A549 (cell line): ENCODE measurements at regions not wholly inside any gene's neighbourhood (a gene's known extent, or its start where the extent isn't known, plus 50 kb on each side); places are given as distances from the start of the nearest gene placed in this dataset.

Experiments
- ATAC-seq, 2 experiments: fragments of 200-7000 bp in 1 of 2; fragments of >200 bp in 1 of 2; cut with Nextera tagmentation in 1 of 2; cut with Tn5 transposase in 1 of 2; 3 replicates each; pipeline versions ENCODE4 v1.8.0 to v1.9.1; 2018 to 2020; ENCODE audit warnings: mild to moderate bottlenecking in 1 of 2, moderate library complexity in 1 of 2
- CTCF ChIA-PET: fragments of 300-600 bp; sonication (Branson Sonifier 250); formaldehyde crosslinking; extraction: SDS; loops from one replicate; lab custom pipeline; 2021; ENCODE audit warnings: antibody characterized with exemption, inconsistent platforms; lab: Yijun Ruan, JAX
- POLR2A ChIA-PET: fragments of 350-600 bp; formaldehyde crosslinking; extraction: SDS; loops from one replicate; lab custom pipeline; 2021; ENCODE audit warnings: antibody characterized with exemption, inconsistent platforms; lab: Yijun Ruan, JAX
- DNase-seq, 2 experiments: peaks; one replicate each; pipeline versions ENCODE4 v3.0.0 to v3.0.0-alpha.2; 2011 to 2016; ENCODE audit warnings: low read depth in 1 of 2, low spot score in 1 of 2
- FAIRE-seq: peaks from 2 replicates; lab custom pipeline; 2011; peaks lifted over from hg19 to GRCh38; lab: Jason Lieb, UNC
- H3K27ac ChIP-seq, 2 experiments: fragments of >200 bp; sonication (Bioruptor Twin); formaldehyde crosslinking; 3 replicates each; pipeline ENCODE4 v1.5.1; 2016 to 2017
- H3K4me1 ChIP-seq: fragments of >200 bp; sonication (Bioruptor Twin); formaldehyde crosslinking; 3 replicates; pipeline ENCODE4 v1.6.1; 2016
- H3K4me2 ChIP-seq: fragments of >200 bp; sonication (Bioruptor Twin); formaldehyde crosslinking; 3 replicates; pipeline ENCODE4 v1.6.1; 2016
- H3K4me3 ChIP-seq: fragments of >200 bp; sonication (Bioruptor Twin); formaldehyde crosslinking; 3 replicates; pipeline ENCODE4 v1.5.1; 2016
- H3K9me3 ChIP-seq: fragments of >200 bp; sonication (Bioruptor Twin); formaldehyde crosslinking; 3 replicates; pipeline ENCODE4 v1.6.1; 2016
- E2F6 ChIP-seq: IDR thresholded peaks from 2 replicates; pipeline ENCODE4 v1.6.1; 2012; ENCODE audit warnings: low read depth, borderline replicate concordance
- FOXS1 ChIP-seq: fragments of 250-450 bp; sonication (Bioruptor Pico); IDR thresholded peaks from 2 replicates; pipeline ENCODE4 v1.5.0; 2020; ENCODE audit warnings: mild to moderate bottlenecking, moderate library complexity
- HEYL ChIP-seq: fragments of 250-450 bp; sonication (Bioruptor Pico); IDR thresholded peaks from 2 replicates; pipeline ENCODE4 v1.8.0; 2021; ENCODE audit warnings: mild to moderate bottlenecking, moderate library complexity
- HOXA7 ChIP-seq: fragments of 250-450 bp; sonication (Bioruptor Pico); IDR thresholded peaks from 2 replicates; pipeline ENCODE4 v1.5.0; 2020; ENCODE audit warnings: mild to moderate bottlenecking, moderate library complexity
- HOXB13 ChIP-seq: fragments of 250-450 bp; sonication (Bioruptor Pico); IDR thresholded peaks from 2 replicates; pipeline ENCODE4 v1.5.0; 2020; ENCODE audit warnings: low read depth, mild to moderate bottlenecking, moderate library complexity
- KDM5A ChIP-seq: fragments of 200-600 bp; sonication (generic); IDR thresholded peaks from 2 replicates; pipeline ENCODE4 v1.6.1; 2016; ENCODE audit warnings: antibody characterized with exemption, mild to moderate bottlenecking
- MAFK ChIP-seq: fragments of 450-650 bp; IDR thresholded peaks from 2 replicates; pipeline ENCODE4 v1.6.1; 2014; ENCODE audit not compliant: partially characterized antibody
- POLR2A ChIP-seq: IDR thresholded peaks from 2 replicates; pipeline ENCODE4 v1.6.1; 2012; ENCODE audit warnings: mild to moderate bottlenecking, low read length
- POLR2AphosphoS2 ChIP-seq: conservative IDR thresholded peaks from 2 replicates; pipeline ENCODE4 v1.6.1; 2012; ENCODE audit warnings: low read length, improper control_type of control experiment, inconsistent platforms
- RNF2 ChIP-seq: fragments of 200-600 bp; sonication (generic); IDR thresholded peaks from 2 replicates; pipeline ENCODE4 v1.6.1; 2016; ENCODE audit warnings: low read depth, mild to moderate bottlenecking, antibody characterized with exemption, moderate library complexity, borderline replicate concordance
- ZNF302 ChIP-seq: fragments of 250-450 bp; sonication (Bioruptor Pico); IDR thresholded peaks from 2 replicates; pipeline ENCODE4 v1.9.0; 2021; ENCODE audit warnings: inconsistent platforms, mild to moderate bottlenecking, moderate library complexity
- WGBS: methylation state at CpG from one replicate; pipeline ENCODE4 v1.1.6; 2017; ENCODE audit errors: missing lambda C conversion rate; 5-methylcytosine and 5-hydroxymethylcytosine counted together
- TF ChIP-seq, protein P1 (sequence below): fragments of 200-600 bp; sonication (generic); IDR thresholded peaks from 2 replicates; pipeline ENCODE4 v1.6.1; 2016; ENCODE audit warnings: antibody characterized with exemption, mild to moderate bottlenecking, moderate library complexity
- TF ChIP-seq, protein P2 (sequence below): fragments of 250-450 bp; sonication (Bioruptor Pico); IDR thresholded peaks from 2 replicates; pipeline ENCODE4 v1.5.0; 2021; ENCODE audit warnings: mild to moderate bottlenecking, moderate library complexity, borderline replicate concordance

GRCh38 chr10:128553755-128554154 is 427.5 kb upstream of the MKI67 start (continued):
- TF ChIP-seq RNF2 (no peak), E2F6 (no peak)
- TF ChIP-seq, protein P1, sequence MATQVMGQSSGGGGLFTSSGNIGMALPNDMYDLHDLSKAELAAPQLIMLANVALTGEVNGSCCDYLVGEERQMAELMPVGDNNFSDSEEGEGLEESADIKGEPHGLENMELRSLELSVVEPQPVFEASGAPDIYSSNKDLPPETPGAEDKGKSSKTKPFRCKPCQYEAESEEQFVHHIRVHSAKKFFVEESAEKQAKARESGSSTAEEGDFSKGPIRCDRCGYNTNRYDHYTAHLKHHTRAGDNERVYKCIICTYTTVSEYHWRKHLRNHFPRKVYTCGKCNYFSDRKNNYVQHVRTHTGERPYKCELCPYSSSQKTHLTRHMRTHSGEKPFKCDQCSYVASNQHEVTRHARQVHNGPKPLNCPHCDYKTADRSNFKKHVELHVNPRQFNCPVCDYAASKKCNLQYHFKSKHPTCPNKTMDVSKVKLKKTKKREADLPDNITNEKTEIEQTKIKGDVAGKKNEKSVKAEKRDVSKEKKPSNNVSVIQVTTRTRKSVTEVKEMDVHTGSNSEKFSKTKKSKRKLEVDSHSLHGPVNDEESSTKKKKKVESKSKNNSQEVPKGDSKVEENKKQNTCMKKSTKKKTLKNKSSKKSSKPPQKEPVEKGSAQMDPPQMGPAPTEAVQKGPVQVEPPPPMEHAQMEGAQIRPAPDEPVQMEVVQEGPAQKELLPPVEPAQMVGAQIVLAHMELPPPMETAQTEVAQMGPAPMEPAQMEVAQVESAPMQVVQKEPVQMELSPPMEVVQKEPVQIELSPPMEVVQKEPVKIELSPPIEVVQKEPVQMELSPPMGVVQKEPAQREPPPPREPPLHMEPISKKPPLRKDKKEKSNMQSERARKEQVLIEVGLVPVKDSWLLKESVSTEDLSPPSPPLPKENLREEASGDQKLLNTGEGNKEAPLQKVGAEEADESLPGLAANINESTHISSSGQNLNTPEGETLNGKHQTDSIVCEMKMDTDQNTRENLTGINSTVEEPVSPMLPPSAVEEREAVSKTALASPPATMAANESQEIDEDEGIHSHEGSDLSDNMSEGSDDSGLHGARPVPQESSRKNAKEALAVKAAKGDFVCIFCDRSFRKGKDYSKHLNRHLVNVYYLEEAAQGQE: no peak

DNA sequence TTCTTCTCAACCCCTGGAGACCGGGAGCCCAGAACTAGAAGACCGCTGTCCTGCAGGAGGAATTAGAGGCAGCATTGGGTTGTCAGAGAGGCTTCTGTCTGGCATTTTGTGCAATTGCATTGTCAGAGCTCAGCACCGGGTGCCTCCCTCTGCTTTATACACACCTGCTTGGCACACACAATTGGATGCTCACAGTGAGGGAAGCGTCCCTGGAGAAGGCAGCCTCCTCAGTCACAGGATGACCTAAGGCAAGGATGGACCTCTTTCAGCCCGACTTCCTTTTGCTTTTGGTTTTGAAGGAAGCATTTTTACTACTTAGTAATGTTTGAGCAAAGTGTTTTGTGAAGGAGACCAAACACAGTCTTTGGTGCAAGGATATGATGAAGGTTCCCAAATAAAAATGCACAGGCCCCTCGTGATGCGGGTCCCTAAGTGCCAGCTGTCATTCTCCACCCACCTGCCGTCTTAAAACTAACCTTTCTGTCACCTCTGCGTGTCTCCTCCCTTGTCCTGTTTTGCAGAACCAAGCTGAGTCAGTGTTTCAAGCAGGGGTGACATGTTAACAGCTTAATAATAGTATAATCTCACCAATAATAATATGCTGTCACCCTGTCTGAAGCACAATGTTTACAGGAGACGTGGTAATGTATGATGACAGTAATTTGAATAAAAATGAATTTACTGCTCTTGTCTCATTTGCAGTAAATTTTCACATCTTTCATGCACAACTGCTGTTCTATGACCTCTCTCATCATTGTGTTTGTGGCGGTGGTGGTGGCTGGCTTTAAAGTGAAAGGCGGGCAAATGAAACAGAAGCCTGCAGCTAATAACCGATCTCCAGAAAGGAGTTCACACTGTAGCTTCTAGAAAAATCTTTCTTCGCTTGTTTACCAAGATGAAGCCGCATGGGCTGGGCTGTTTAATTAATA is 430.2 kb upstream of the MKI67 start:
- H3K4me3 ChIP-seq: no peak overlapping the region
- FAIRE-seq (no peak), ATAC-seq (no peak; a peak in 1 of 6 replicates), DNase-seq (no peak)
- H3K4me2 ChIP-seq: no peak overlapping the region
- no peak overlapping the region for H3K27ac ChIP-seq
- TF ChIP-seq ZNF302 (CRISPR knock-in tag) (no peak), HOXB13 (CRISPR knock-in tag) (no peak), FOXS1 (CRISPR knock-in tag) (no peak), POLR2A (no peak), HEYL (CRISPR knock-in tag) (no peak), HOXA7 (CRISPR knock-in tag) (no peak), KDM5A (no peak), MAFK (no peak), POLR2AphosphoS2 (no peak)
- TF ChIP-seq, protein P2, sequence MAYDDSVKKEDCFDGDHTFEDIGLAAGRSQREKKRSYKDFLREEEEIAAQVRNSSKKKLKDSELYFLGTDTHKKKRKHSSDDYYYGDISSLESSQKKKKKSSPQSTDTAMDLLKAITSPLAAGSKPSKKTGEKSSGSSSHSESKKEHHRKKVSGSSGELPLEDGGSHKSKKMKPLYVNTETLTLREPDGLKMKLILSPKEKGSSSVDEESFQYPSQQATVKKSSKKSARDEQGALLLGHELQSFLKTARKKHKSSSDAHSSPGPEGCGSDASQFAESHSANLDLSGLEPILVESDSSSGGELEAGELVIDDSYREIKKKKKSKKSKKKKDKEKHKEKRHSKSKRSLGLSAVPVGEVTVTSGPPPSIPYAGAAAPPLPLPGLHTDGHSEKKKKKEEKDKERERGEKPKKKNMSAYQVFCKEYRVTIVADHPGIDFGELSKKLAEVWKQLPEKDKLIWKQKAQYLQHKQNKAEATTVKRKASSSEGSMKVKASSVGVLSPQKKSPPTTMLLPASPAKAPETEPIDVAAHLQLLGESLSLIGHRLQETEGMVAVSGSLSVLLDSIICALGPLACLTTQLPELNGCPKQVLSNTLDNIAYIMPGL (CRISPR knock-in tag): no peak
- CTCF ChIA-PET: interaction anchor here (1.1 to 1.6 kb wide), 2 partner anchors 11 to 21 kb away, joined by 3 read pairs; no protein-coding TSS in a partner anchor
- H3K9me3 ChIP-seq: no peaks in the 10 kb centered on the region
- POLR2A ChIA-PET: no interaction called here
- WGBS: 20% methylated on average over 15 of the region's 15 CpGs
- H3K4me1 ChIP-seq: no peaks in the 10 kb centered on the region

DNA sequence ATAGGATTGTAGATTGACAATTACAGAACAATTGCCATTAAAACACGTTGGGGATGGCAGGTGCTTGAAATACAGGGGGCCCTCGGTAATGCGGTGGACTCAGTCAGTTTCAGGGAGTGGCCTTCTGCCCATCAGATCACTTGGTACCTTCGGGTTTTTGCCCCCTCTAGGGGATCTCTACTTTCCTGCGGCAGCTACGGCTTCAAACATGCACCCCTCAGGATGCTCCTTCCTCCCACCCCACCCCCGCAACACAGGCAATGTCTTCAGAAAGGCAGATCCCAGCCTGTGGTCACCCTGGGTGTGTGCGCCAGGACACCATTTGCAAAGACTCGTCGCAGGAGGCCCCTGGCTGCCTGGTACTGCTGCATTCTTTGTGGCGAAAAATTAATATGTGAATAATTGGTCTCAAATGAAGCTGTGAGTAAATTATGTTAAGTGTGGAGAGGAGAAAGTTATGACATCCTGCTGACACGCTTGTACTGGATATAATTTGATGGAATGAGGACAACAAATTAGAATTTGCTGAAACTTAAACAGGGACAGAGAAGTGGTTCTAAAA is 431.0 kb upstream of the MKI67 start:
- POLR2A ChIA-PET: no interaction called here
- Histone ChIP-seq H3K4me1 (no peaks in the 10 kb centered on the region), H3K27ac (no peak overlapping the region), H3K4me2 (no peak overlapping the region), H3K9me3 (no peaks in the 10 kb centered on the region), H3K4me3 (no peak overlapping the region)
- no peak for TF ChIP-seq POLR2A
- no peak for ATAC-seq
- FAIRE-seq: no peak
- WGBS: 17% methylated on average over 9 of the region's 12 CpGs
- DNase-seq: no peak
- CTCF ChIA-PET: interaction anchor here (1.6 kb wide), 1 partner anchor 10 kb away, joined by 3 read pairs; no protein-coding TSS in a partner anchor
